Ovary (tissue), 3 donors: ENCODE measurements at regions not wholly inside any gene's neighbourhood (a gene's known extent, or its start where the extent isn't known, plus 50 kb on each side); places are given as distances from the start of the nearest gene placed in this dataset.

Experiments used
- CTCF ChIP-seq, 3 donors: fragments of 450-650 bp in 2 of 3; fragments of 200-600 bp in 1 of 3; IDR thresholded peaks; one replicate each; pipeline versions ENCODE4 v1.5.1 to v1.8.0; 2016 to 2022; ENCODE audit warnings: antibody characterized with exemption in 3 of 3, mild to moderate bottlenecking in 1 of 3
- EP300 ChIP-seq: sonication (generic); formaldehyde crosslinking; IDR thresholded peaks from one replicate; pipeline ENCODE4 v1.6.1; 2017; ENCODE audit warnings: antibody characterized with exemption
- POLR2A ChIP-seq: fragments of 450-650 bp; IDR thresholded peaks from one replicate; pipeline ENCODE4 v1.6.1; 2017; ENCODE audit warnings: antibody characterized with exemption, mild to moderate bottlenecking, moderate library complexity
- donor health status: DM: no; HTN: no; CAD: no.

DNA sequence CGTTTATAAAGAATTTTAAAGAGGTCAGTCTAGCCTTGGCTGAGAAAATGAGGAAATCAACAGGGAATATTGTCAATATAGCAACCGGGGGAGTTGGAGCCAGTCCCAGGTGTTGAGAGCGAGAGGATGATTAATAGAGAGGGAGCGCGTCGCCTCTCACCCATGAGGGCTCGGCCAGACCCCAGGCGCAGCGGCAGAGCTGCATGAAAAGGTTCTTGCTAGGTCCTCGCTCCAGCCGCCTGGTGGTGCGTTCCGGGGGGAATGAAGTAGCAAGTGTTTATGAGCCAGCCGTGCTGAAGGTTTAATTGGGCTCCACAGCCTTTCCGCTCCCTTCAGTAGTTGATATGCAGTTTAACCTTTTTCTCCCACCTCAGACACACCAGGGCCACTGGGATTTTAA, 167.3 kb upstream of the IRX1 start:
- TF ChIP-seq CTCF (IDR thresholded peaks at IDR 0.05) (no peak), POLR2A (no peak), EP300 (no peak)
